ENCODE measurements at regions not wholly inside any gene's neighbourhood (a gene's known extent, or its start where the extent isn't known, plus 50 kb on each side); places are given as distances from the start of the nearest gene placed in this dataset.

GRCh38 chr10:36519909-36520308 is 605.5 kb upstream of the ANKRD30A start:
- TF ChIP-seq POLR2AphosphoS5 (IDR thresholded peaks at IDR 0.05) (no peak), EP300 (IDR thresholded peaks at IDR 0.05) (no peak), POLR2A (IDR thresholded peaks at IDR 0.05) (no peak)
- TF ChIP-seq, protein P1, sequence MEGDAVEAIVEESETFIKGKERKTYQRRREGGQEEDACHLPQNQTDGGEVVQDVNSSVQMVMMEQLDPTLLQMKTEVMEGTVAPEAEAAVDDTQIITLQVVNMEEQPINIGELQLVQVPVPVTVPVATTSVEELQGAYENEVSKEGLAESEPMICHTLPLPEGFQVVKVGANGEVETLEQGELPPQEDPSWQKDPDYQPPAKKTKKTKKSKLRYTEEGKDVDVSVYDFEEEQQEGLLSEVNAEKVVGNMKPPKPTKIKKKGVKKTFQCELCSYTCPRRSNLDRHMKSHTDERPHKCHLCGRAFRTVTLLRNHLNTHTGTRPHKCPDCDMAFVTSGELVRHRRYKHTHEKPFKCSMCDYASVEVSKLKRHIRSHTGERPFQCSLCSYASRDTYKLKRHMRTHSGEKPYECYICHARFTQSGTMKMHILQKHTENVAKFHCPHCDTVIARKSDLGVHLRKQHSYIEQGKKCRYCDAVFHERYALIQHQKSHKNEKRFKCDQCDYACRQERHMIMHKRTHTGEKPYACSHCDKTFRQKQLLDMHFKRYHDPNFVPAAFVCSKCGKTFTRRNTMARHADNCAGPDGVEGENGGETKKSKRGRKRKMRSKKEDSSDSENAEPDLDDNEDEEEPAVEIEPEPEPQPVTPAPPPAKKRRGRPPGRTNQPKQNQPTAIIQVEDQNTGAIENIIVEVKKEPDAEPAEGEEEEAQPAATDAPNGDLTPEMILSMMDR (IDR thresholded peaks at IDR 0.05) = no peak
- H3K4me1 ChIP-seq = no peaks in the 10 kb centered on the region
- H3K27me3 ChIP-seq = no peaks in the 10 kb centered on the region
- H3K36me3 ChIP-seq = no peaks in the 10 kb centered on the region
- H3K27ac ChIP-seq = no peak overlapping the region
- H3K9me3 ChIP-seq = peaks cover 0 to 2% (median 0%) of the 10 kb centered on the region in 4 donors
- 67 to 69% methylated on average over 1 of the region's 1 CpG for WGBS, 2 donors
- intact Hi-C loops (cut with DNase I) = no loop called here
- H3K4me3 ChIP-seq = no peak overlapping the region
- DNase-seq = no peak

GRCh38 chr10:36516281-36516680 is 609.1 kb upstream of the ANKRD30A start:
- intact Hi-C loops (cut with DNase I) = no loop called here
- Histone ChIP-seq H3K27ac (no peak overlapping the region), H3K9me3 (peaks cover 0 to 2% (median 0%) of the 10 kb centered on the region in 4 donors), H3K4me1 (no peaks in the 10 kb centered on the region), H3K4me3 (no peak overlapping the region), H3K36me3 (no peaks in the 10 kb centered on the region), H3K27me3 (no peaks in the 10 kb centered on the region)
- no peak for TF ChIP-seq POLR2AphosphoS5 (IDR thresholded peaks at IDR 0.05)
- TF ChIP-seq EP300 (IDR thresholded peaks at IDR 0.05) = no peak
- no peak for TF ChIP-seq POLR2A (IDR thresholded peaks at IDR 0.05)
- TF ChIP-seq, protein P1 (IDR thresholded peaks at IDR 0.05) = no peak
- no peak for DNase-seq

- Histone ChIP-seq H3K4me3 (no peak overlapping the region), H3K9me3 (peaks cover 0 to 2% (median 0%) of the 10 kb centered on the region in 4 donors), H3K36me3 (no peaks in the 10 kb centered on the region), H3K27ac (no peak overlapping the region), H3K27me3 (no peaks in the 10 kb centered on the region), H3K4me1 (no peaks in the 10 kb centered on the region)
- TF ChIP-seq, protein P1 (IDR thresholded peaks at IDR 0.05) = no peak
- 43 to 66% methylated on average over 2 of the region's 2 CpGs for WGBS, 2 donors
- intact Hi-C loops (cut with DNase I) = no loop called here
- DNase-seq = no peak
Measured at GRCh38 chr10:36515319-36515718, 610.1 kb upstream of the ANKRD30A start.

- no peak overlapping the region for H3K4me3 ChIP-seq
- H3K36me3 ChIP-seq = no peaks in the 10 kb centered on the region
- H3K9me3 ChIP-seq = no peaks in the 10 kb centered on the region
- WGBS, 2 donors = 56 to 57% methylated on average over 3 of the region's 3 CpGs
- no peaks in the 10 kb centered on the region for H3K4me1 ChIP-seq
- H3K27me3 ChIP-seq = no peaks in the 10 kb centered on the region
- intact Hi-C loops (cut with DNase I) = no loop called here
- DNase-seq = no peak
- H3K27ac ChIP-seq = no peak overlapping the region
- TF ChIP-seq POLR2AphosphoS5 (IDR thresholded peaks at IDR 0.05) (no peak), POLR2A (IDR thresholded peaks at IDR 0.05) (no peak), EP300 (IDR thresholded peaks at IDR 0.05) (no peak)
- TF ChIP-seq, protein P1 (IDR thresholded peaks at IDR 0.05) = no peak
Measured at GRCh38 chr10:36507715-36508114, 617.7 kb upstream of the ANKRD30A start.

DNA sequence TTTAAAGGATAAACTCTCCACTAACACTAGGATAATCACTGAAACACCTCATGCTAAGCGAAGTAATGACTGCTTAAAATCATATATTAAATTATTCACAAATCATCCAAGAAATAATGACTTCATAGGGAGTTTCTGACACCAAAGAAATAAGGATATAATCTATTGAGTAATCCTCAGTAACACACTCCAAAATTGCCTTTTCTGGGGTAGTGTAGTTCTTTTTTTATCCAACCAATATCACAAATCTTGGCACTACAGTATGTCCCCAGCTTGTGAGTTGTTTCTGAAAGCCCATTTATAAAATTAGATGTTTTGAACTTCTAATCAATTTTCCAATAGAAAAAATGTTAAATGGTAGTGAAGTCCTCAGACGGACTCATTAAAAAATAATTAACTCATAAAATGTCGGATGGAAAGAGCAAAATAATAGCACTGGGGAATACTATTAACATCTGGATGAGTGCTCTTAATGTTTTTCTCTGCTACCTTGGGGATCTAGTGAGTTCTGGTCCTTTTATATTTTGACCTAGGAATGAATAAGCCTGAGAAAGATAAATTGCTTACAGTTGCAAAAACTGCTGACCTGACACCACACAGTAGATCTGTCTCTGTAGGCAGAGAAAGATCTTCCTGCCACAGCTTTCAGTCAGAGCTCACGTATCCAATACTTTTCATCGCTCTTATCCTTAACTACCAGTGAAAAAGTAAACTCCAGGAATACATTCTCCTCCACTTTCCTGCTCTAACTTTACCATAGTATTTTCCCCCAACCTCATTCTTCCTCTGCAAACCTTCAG is 618.5 kb upstream of the ANKRD30A start:
- Histone ChIP-seq H3K27ac (no peak overlapping the region), H3K4me3 (no peak overlapping the region), H3K9me3 (no peaks in the 10 kb centered on the region), H3K4me1 (no peaks in the 10 kb centered on the region), H3K36me3 (no peaks in the 10 kb centered on the region), H3K27me3 (no peaks in the 10 kb centered on the region)
- TF ChIP-seq, protein P1 (IDR thresholded peaks at IDR 0.05) = no peak
- TF ChIP-seq POLR2A (IDR thresholded peaks at IDR 0.05) (no peak), EP300 (IDR thresholded peaks at IDR 0.05) (no peak), POLR2AphosphoS5 (IDR thresholded peaks at IDR 0.05) (no peak)
- WGBS, 2 donors = 75 to 82% methylated on average over 5 of the region's 5 CpGs
- intact Hi-C loops (cut with DNase I) = no loop called here
- no peak for DNase-seq
